Endothelial cell of umbilical vein (primary cell): ENCODE measurements at regions not wholly inside any gene's neighbourhood (a gene's known extent, or its start where the extent isn't known, plus 50 kb on each side); places are given as distances from the start of the nearest gene placed in this dataset.

Experiments used
- BruUV-seq: library from RNA; stranded (reverse); fragments of 400-500 nt; replicated peaks from 2 replicates; lab custom pipeline; 2021; lab: Mats Ljungman, UMichigan
- CTCF ChIA-PET: fragments of 300-600, 350-600 bp; sonication (Branson Sonifier 250); formaldehyde crosslinking; loops from one replicate; lab custom pipeline; 2021; ENCODE audit warnings: antibody characterized with exemption, inconsistent platforms; lab: Charles Lee
- POLR2A ChIA-PET: fragments of 300-600, 350-600 bp; sonication (Branson Sonifier 250); formaldehyde crosslinking; loops from one replicate; lab custom pipeline; 2021; ENCODE audit warnings: antibody characterized with exemption, inconsistent platforms; lab: Charles Lee
- DNase-seq: peaks from one replicate; pipeline ENCODE4 v3.0.0-alpha.2; 2011; ENCODE audit warnings: low read depth, low spot score
- FAIRE-seq: peaks from 2 replicates; lab custom pipeline; 2011; peaks lifted over from hg19 to GRCh38; lab: Jason Lieb, UNC
- H2AFZ ChIP-seq: 2 replicates; pipeline ENCODE4 v1.6.0; 2012; ENCODE audit warnings: low read depth, low read length, control low read depth, inconsistent platforms
- H3K27ac ChIP-seq: 2 replicates; pipeline ENCODE4 v1.5.1; 2011; ENCODE audit warnings: low read depth, mild to moderate bottlenecking, control low read depth, low read length, moderate library complexity; ENCODE audit not compliant: insufficient read depth
- H3K27me3 ChIP-seq, 2 experiments: 2 replicates each; pipeline versions ENCODE4 v1.6.0 to v1.6.1; 2011; ENCODE audit warnings: low read length in 2 of 2, mixed read lengths in 1 of 2; ENCODE audit not compliant: control insufficient read depth in 2 of 2, insufficient read depth in 2 of 2
- H3K36me3 ChIP-seq, 2 experiments: 2 replicates in 1 of 2; 3 replicates in 1 of 2; pipeline ENCODE4 v1.5.1; 2011; ENCODE audit warnings: low read length in 2 of 2, mild to moderate bottlenecking in 1 of 2, moderate library complexity in 1 of 2; ENCODE audit not compliant: control insufficient read depth in 2 of 2, insufficient read depth in 2 of 2; ENCODE audit errors: extremely low read depth in 1 of 2
- H3K4me1 ChIP-seq: 3 replicates; pipeline ENCODE4 v1.5.1; 2011; ENCODE audit warnings: mild to moderate bottlenecking, low read length; ENCODE audit not compliant: control insufficient read depth, insufficient read depth; ENCODE audit errors: extremely low read depth
- H3K4me2 ChIP-seq: 2 replicates; pipeline ENCODE4 v1.6.1; 2011; ENCODE audit warnings: low read length, control low read depth, mixed read lengths; ENCODE audit not compliant: insufficient read depth
- H3K4me3 ChIP-seq, 3 experiments: fragments of 200-600 bp in 1 of 3; sonication (generic), shearing (Covaris generic) in 1 of 3; replicated peaks in 1 of 3; 2 replicates each; pipeline ENCODE4 v1.5.1; 2011 to 2016; ENCODE audit warnings: control low read depth in 3 of 3, low read length in 3 of 3, mild to moderate bottlenecking in 2 of 3, inconsistent platforms in 1 of 3, low read depth in 1 of 3, moderate library complexity in 1 of 3; ENCODE audit not compliant: insufficient read depth in 1 of 3
- H3K79me2 ChIP-seq: 2 replicates; pipeline ENCODE4 v1.6.0; 2012; ENCODE audit warnings: low read length, inconsistent platforms; ENCODE audit not compliant: control insufficient read depth, insufficient read depth
- H3K9ac ChIP-seq: replicated peaks from 2 replicates; pipeline ENCODE3; 2011; ENCODE audit warnings: low read length, control low read depth; ENCODE audit not compliant: insufficient read depth; ENCODE audit errors: extremely low read depth
- H3K9me1 ChIP-seq: replicated peaks from 3 replicates; pipeline ENCODE4 v1.6.0; 2011; ENCODE audit warnings: mild to moderate bottlenecking, low read length; ENCODE audit not compliant: control insufficient read depth, insufficient read depth; ENCODE audit errors: extremely low read depth
- H3K9me3 ChIP-seq: replicated peaks from 2 replicates; pipeline ENCODE4 v1.5.1; 2012; ENCODE audit warnings: low read length, inconsistent platforms; ENCODE audit not compliant: control insufficient read depth, insufficient read depth
- H4K20me1 ChIP-seq: replicated peaks from 2 replicates; pipeline ENCODE3; 2011; ENCODE audit warnings: mild to moderate bottlenecking, low read length; ENCODE audit not compliant: control insufficient read depth, insufficient read depth; ENCODE audit errors: extremely low read depth
- EZH2 ChIP-seq: IDR thresholded peaks from 2 replicates; pipeline ENCODE4 v1.6.1; 2012; ENCODE audit warnings: borderline replicate concordance, low read depth, mild to moderate bottlenecking, moderate library complexity, low read length, inconsistent platforms; ENCODE audit not compliant: severe bottlenecking
- FOS ChIP-seq: IDR thresholded peaks from 2 replicates; pipeline ENCODE4 v1.6.1; 2011; ENCODE audit warnings: mild to moderate bottlenecking, low read length, moderate library complexity, borderline replicate concordance; ENCODE audit not compliant: insufficient read depth
- GATA2 ChIP-seq: IDR thresholded peaks from 2 replicates; pipeline ENCODE4 v1.7.0; 2011; ENCODE audit warnings: low read depth, mild to moderate bottlenecking, moderate library complexity, mixed read lengths, low read length; ENCODE audit not compliant: insufficient read length, insufficient read depth
- JUN ChIP-seq: IDR thresholded peaks from 2 replicates; pipeline ENCODE4 v1.6.1; 2011; ENCODE audit warnings: borderline replicate concordance, low read depth; ENCODE audit not compliant: insufficient read length, insufficient read depth
- MYC ChIP-seq: IDR thresholded peaks from one replicate; pipeline ENCODE4 v1.6.1; 2011; ENCODE audit warnings: mild to moderate bottlenecking, low read depth, low read length
- POLR2A ChIP-seq: IDR thresholded peaks from 2 replicates; pipeline ENCODE4 v1.6.1; 2012; ENCODE audit warnings: low read depth, mild to moderate bottlenecking, control low read depth, low read length
- POLR2AphosphoS5 ChIP-seq: IDR thresholded peaks from 2 replicates; pipeline ENCODE4 v1.6.1; 2012; ENCODE audit warnings: low read depth, mild to moderate bottlenecking, control low read depth, low read length, moderate library complexity; ENCODE audit not compliant: insufficient read depth
- dilution Hi-C: fragments of 300-500 bp; cut with MboI; formaldehyde crosslinking; loops from one replicate; pipeline ENCODE4 v1.15.0; 2019; ENCODE audit warnings: low sequenced_read_pairs; ENCODE audit not compliant: extremely low pct_ligation_motif_present
- intact Hi-C: fragments of 100-400 bp; cut with micrococcal nuclease; formaldehyde crosslinking; loops from one replicate; pipeline ENCODE4 v1.10.0; 2022
- TF ChIP-seq, protein P1 (sequence below), 2 donors: IDR thresholded peaks; 1 replicate in 1 of 2; 2 replicates in 1 of 2; pipeline ENCODE4 v1.5.1; 2011; ENCODE audit warnings: low read length in 2 of 2, mild to moderate bottlenecking in 2 of 2, moderate library complexity in 2 of 2, control low read depth in 1 of 2, inconsistent platforms in 1 of 2, low read depth in 1 of 2; ENCODE audit not compliant: insufficient read depth in 1 of 2; ENCODE audit errors: extremely low read depth in 1 of 2
- TF ChIP-seq, protein P2 (sequence below): IDR thresholded peaks from 2 replicates; pipeline ENCODE4 v1.6.1; 2011; ENCODE audit not compliant: insufficient read depth, insufficient read length

DNA sequence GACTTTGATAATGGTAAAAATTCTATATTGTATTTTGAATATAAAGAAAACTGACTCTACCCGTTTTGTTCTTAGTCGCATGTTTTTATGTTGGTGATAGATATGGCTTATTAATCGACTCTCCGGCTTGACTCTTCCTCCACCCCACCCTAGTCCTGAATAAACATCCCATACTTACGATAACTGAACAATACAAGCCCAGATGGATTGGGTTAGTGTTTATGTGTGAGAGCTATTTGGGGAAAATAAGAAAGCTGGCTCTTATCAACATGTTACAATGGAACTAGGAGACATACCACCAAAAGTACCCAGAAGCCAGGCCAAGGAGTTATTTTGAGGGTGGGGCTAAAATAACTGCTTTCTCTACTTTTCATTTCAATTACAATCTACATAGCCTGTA lies 796.3 kb downstream of the DIAPH3 start:
- no peak overlapping the region for H2AFZ ChIP-seq

More for the DNA sequence above, 796.3 kb downstream of the DIAPH3 start:
- no peaks in the 10 kb centered on the region for H4K20me1 ChIP-seq
- H3K4me1 ChIP-seq, result peaks cover 6% of the 10 kb centered on the region
- no peak overlapping the region for H3K9ac ChIP-seq
- dilution Hi-C loops, result no loop called here
- BruUV-seq, result no TSS peak
- no peaks in the 10 kb centered on the region for H3K36me3 ChIP-seq
- TF ChIP-seq POLR2AphosphoS5 (no peak), POLR2A (no peak), JUN (no peak), EZH2 (no peak), FOS (no peak), MYC (no peak), GATA2 (no peak)
- TF ChIP-seq, protein P1, sequence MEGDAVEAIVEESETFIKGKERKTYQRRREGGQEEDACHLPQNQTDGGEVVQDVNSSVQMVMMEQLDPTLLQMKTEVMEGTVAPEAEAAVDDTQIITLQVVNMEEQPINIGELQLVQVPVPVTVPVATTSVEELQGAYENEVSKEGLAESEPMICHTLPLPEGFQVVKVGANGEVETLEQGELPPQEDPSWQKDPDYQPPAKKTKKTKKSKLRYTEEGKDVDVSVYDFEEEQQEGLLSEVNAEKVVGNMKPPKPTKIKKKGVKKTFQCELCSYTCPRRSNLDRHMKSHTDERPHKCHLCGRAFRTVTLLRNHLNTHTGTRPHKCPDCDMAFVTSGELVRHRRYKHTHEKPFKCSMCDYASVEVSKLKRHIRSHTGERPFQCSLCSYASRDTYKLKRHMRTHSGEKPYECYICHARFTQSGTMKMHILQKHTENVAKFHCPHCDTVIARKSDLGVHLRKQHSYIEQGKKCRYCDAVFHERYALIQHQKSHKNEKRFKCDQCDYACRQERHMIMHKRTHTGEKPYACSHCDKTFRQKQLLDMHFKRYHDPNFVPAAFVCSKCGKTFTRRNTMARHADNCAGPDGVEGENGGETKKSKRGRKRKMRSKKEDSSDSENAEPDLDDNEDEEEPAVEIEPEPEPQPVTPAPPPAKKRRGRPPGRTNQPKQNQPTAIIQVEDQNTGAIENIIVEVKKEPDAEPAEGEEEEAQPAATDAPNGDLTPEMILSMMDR (IDR thresholded peaks at IDR 0.05; ENCODE audit: extremely low read depth in 1 of 2, insufficient read depth in 1 of 2, low read depth in 1 of 2, low read length in 2 of 2), result no peak
- TF ChIP-seq, protein P2, sequence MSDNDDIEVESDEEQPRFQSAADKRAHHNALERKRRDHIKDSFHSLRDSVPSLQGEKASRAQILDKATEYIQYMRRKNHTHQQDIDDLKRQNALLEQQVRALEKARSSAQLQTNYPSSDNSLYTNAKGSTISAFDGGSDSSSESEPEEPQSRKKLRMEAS, result no peak
- no peak overlapping the region for H3K4me3 ChIP-seq
- no peaks in the 10 kb centered on the region for H3K9me1 ChIP-seq
- no peaks in the 10 kb centered on the region for H3K27me3 ChIP-seq
- ChIA-PET CTCF (no interaction called here), POLR2A (no interaction called here)
- no peaks in the 10 kb centered on the region for H3K79me2 ChIP-seq
- intact Hi-C loops, result no loop called here
- FAIRE-seq, result no peak
- peak; percentile 21 for DNase-seq
- H3K27ac ChIP-seq, result no peak overlapping the region
- no peak overlapping the region for H3K4me2 ChIP-seq
- no peaks in the 10 kb centered on the region for H3K9me3 ChIP-seq
